ENCODE measurements at regions not wholly inside any gene's neighbourhood (a gene's known extent, or its start where the extent isn't known, plus 50 kb on each side); places are given as distances from the start of the nearest gene placed in this dataset.
"Not testable (repeated sequence)": the region's sequence is repeated elsewhere in the genome, so short reads cannot be mapped to it uniquely, and the experiment has no call there.

DNA sequence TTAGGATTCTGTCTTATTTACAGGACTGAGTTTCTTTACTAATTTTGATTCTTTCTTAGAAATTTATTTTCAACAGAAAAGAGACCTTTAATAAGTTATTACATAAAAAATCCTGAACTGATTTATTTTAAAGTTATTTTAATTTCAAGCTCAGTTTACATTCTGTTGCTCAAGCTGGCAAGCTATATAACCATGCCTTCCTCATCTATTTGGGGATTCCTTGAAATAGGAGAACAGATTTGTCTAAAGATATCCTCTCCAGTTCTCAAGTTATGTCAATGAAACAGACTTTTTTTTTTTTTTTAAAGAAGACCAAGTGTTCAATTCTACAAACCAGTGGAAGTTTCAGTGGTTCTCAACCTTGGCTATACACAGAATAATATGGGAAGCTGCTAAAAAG, 103.3 kb upstream of the TRHDE start:
- no peak for DNase-seq

DNA sequence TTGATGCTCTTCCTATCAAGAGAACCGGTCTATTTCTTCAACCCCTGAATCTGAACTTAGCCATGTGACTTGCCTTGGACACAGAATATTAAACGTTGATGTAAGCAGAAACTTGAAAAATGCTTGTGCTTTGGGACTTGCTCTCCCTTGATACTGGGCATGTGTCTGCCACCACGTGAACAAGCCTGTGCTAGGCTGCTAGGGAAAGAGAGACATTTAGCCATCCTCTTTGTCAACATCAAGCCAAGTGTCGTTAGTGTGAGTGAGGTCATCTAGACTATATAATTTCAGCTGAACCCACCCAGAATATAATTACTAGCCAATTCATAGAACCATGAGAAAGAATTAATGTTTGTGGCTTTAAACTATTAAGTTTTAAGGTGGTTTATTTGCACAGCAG, 98.2 kb upstream of the TRHDE start:
- no peak for DNase-seq

DNA sequence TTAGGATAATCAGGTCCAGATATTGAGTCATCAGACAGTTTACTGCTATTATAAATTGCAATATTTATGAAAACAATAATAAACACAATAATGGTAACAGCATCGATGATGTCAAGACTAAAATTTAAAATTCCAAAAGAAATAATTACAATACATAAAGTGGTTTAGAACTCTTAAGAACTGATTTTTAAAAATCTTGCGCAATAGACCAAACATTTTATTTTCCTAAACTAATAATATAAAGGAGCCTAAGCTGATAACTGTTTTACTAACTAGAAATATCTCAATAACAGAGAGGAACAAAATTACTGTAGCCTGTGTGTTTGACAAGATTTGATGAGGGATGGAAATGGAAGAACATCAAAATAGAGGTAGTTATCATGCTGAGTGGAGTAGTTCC, 93.9 kb upstream of the TRHDE start:
- no peak for DNase-seq

DNA sequence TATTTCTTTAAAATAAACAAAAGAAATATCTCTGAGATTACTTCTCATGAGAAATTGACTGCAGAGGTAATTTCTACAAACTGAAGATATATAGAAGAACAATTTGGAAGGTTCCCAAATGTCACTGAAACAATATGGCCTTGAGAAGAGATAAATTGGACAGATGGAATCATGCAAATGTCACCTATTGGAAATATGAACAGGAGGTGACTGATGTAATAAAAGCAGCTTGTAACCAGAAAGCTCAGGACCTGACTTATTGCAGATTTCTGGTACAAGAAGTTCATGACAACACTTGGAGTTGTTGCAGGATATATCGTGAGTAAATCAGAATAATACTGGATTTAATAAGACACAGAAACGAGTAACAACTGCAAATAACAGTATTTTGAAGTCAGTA, 93.3 kb upstream of the TRHDE start:
- no peak for DNase-seq

DNA sequence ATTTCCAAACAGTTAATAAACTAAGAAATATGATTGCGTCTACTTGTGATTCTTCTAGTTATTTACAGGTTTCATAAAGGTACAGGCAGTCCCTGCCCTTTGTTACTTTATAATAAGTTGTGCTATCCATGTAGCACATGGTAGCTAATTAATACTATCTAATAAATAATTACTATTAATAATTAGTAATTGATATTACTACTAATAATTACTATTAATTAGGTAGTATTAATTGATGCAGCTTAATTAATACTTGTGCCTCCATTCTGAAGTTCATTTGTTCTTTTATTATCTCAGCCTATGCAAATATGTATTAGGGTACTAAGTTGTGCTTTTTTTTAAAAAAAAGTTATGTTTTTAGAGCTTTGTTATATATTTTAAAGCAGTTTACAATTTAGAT, 92.3 kb upstream of the TRHDE start:
- no peak for DNase-seq

DNA sequence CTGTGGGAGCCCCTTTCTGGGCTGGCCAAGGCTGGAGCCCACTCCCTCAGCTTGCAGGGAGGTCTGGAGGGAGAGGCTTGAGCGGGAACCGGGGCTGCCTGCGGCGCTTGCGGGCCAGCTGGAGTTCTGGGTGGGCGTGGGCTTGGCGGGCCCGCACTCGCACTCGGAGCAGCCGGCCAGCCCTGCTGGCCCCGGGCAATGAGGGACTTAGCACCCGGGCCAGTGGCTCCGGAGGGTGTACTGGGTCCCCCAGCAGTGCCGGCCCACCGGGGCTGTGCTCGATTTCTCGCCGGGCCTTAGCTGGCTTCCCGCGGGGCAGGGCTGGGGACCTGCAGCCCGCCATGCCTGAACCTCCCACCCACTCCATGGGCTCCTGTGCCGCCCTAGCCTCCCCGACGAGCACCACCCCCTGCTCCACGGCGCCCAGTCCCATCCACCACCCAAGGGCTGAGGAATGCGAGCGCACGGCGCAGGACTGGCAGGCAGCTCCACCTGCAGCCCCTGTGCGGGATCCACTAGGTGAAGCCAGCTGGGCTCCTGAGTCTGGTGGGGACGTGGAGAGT, 87.1 kb upstream of the TRHDE start:
- DNase-seq, result not testable (repeated sequence)

DNA sequence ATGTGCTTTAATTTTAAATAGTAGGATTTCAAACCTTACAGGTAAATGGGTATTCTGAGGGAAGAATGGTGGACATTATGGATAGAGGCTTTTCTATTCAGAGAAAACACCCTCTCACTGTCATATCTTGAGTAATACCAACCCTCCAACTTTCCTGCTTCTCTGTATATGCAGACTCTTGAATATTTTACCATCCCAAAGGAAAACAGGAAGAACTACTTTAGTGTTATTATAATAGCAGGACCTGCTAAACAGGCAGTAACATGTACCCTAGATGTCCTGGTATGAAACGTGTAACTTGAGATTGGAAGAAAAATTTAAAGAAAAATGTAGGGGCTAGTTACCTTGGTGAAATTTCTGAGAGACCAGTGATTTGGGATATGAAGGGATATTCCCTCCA, 82.9 kb upstream of the TRHDE start:
- no peak for DNase-seq

DNA sequence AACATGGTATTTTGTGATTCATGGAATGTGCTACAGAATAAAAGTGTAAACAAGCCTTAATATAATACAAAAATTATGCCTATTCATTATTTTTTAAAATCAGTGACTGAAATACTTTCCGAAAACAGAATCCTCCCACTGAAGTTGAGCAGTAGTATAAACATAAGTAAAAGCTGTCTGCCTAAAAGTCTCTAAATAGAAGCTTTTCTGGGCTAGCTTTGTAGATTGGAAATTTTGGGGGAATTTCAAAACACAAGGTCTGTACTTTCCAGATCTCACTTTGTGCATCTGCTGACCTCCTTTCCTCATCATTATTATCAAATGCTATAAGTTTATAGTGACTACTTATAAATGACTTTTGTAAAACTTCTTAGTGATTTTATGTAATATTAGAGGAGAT, 80.4 kb upstream of the TRHDE start:
- DNase-seq, result no peak

DNA sequence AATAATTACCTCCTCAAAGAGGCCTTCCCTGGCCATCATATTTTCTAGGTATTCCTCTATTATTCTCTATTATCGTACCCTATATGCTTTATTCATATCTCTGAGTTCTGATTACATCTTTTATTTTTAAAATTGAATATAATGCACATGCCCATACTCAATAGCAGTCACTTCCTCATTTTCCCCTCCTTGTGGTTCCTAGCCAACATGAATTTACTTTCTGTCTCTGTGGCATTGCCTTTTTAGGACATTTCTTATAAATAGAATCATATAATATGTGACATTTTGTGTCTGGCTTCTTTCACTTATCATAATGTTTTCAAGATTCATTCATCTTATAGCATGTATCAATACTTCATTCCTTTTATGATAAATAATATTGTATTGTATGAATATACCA, 74.4 kb upstream of the TRHDE start:
- DNase-seq, result no peak

DNA sequence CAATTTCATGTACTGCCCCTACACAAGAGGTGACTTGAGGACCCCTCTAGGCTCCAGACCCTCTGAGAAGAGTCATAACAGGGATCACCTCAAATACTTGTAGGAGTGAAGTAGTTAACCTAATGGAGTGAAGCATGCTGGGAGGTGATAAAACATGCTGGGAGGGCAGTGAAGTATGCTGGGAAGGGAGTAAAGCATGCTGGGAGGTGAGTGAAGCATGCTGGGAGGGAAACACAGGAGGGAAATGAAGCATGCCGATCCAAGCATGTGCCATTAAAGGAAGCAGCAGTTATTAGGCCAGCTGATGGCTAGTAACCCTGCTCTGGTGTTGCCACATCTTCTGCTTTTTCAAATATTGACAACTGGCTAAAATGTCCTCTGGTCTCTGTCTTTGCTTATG, 70.7 kb upstream of the TRHDE start:
- no peak for DNase-seq

DNA sequence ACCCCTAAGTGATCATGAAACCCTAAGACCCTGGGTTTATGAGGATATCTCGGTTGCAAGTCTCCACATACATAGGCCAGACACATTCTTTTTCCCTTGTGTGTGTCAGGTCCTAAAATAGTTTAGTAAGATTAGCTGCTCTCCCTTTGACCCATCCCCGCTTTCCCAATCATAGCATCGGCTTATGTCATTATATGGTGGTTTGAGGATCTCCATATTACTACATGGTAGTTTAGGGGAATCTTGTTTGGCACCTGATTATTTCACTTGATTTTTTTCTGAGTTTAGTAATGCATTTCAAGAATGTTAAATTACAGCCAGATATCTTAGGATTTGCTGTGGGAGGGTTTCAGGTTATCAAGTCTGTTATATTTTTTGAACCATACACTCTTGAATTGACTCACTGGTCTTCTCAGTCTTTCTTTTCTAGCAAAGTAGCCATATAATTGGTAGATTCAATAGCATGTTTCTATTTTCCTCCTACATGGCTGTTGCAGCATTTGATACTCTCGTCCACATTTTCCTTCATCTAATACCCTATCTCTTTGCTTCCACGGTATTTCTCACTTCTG, 68.3 kb upstream of the TRHDE start:
- no peak for DNase-seq

DNA sequence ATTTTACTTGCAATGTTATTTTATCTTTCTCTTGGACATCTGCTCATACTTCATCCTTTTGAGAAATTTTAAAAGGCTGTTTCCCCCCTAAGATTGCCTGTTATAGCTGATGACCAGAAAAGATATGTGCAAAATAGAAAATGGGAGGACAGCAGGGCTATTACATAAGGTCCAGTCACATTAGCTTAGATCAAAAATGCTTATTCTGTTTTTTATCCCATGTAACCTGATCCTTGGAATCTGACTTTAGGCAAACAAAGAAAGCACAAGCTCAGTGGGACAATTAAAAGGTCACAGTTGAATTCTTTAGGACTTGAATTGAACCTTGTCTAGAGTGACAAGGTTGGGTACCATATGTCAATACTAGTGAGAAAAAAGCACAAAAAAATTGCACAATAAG, 65.1 kb upstream of the TRHDE start:
- DNase-seq, result no peak

DNA sequence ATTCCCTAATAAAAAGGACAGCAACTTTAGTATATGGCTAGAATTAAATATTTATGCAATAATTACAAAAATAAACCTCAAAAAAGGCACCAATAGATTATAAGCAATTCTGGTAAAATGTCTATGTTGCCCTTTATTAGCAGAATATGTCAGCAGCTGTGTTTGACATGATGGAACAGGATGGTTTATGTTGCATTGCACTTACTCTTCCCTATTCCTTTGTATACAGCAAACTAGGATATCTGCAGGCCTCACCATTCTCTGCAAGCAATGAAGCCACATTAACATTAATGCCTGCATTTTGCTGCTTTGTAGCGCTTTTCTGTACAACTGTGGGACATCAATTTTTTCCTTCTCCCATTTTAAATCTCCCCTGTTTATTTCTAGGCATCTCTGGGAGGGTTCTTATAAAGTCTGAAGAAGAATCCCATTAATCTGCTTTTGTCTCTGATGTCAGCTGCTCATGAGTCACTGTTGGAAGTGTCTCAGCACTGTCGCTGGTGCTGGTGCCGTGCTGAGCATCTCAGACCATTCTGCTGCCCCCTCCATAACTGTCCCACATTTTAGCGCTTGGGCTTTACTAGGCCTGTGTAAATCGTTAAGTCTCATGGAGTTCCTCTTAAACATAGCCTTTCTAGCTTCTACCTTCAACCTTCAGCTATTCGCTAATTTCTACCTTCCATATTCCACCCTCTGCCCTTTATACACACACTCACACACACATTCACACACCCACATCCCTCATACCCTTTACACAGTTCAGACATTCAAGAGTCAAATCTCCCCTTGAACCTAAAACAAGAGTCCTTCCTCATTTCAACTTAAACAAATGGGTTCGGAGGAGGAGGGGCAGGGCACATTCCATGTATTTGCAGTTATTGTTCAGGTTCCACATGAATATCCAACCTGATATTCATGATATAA, 64.4 kb upstream of the TRHDE start:
- no peak for DNase-seq

DNA sequence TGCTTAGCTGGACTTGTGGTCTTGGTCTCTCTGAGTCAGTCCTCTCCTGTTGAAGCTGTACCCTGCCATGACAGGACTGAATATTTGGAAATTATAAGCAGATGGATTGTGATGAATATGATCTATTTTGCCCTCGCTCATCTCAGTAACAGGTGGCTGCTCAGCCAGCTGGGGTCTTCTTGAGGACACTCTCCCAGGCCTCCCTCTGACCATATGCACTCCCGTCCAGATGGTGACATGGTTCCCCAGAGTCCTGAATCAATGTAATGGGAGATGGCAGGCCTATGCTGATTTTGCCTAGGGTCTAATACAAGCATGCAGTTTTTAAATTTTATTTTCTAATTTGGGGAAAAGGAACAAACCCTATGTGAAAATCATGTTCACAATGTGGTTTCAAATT, 63.1 kb upstream of the TRHDE start:
- no peak for DNase-seq

DNA sequence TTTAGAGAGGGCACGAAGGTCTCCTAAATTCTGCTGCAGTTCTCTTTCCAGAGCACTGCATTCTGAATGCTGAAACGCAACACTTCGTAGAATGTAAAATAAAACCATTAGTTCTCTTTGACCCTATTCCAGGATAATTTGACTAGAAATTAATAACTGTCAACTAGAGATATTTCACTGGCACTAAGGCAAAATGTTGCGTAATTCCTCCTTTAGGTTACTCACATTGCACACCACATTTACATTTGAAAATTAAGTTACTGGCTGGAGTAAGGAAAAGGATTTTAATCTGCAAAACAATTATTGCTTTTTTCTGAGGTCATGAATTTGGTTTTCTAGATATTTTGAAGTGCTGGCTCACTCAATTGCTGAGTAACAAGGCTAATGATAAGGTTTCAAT, 58.0 kb upstream of the TRHDE start:
- no peak for DNase-seq

DNA sequence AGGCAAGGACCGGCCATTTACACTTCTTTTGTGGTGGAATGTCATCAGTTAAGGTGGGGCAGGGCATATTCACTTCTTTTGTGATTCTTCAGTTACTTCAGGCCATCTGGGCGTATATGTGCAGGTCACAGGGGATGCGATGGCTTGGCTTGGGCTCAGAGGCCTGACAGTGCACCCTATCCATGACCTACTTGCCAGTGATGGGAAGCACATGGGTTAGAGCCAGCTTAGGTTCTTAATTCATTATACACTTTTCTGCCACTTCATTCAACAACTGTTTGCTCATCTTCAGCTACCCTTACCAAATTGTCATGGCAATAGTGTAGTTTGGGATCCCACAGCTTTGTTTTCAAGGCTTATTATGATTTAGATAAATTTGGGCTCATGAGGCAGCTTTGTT, 56.9 kb upstream of the TRHDE start:
- not testable (repeated sequence) for DNase-seq

DNA sequence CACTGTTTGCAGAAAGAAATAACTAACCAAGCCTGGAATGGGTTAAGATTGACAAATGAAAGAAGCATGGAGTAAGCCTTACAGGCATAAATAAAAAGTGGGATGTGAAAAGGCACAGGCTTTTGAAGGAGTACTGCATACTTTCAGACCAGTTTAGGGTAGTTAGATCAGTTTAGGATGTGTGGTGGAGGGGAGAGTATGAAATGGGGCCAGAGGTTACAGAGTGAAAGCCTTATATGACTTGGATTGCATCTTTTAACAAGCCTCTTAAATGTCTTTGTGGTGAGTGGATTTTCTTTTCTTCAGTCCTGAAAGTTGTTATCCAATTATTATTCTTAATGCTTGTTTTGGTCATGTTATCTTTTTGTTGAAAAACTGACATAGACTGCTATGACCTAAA, 52.2 kb upstream of the TRHDE start:
- DNase-seq, result peak; percentile 13

All from EL (cell line).